ENCODE measurements at regions not wholly inside any gene's neighbourhood (a gene's known extent, or its start where the extent isn't known, plus 50 kb on each side); places are given as distances from the start of the nearest gene placed in this dataset.

- no peak for DNase-seq (ENCODE audit: low read depth)
- H3K9me3 ChIP-seq (ENCODE audit: control insufficient read depth, low read length) = no peaks in the 10 kb centered on the region
Measured at GRCh38 chr7:89994483-89994882, 159.8 kb upstream of the STEAP1 start.

GRCh38 chr7:89998554-89998953 is 155.7 kb upstream of the STEAP1 start:
- Histone ChIP-seq H3K4me1 (ENCODE audit: control insufficient read depth, insufficient read depth, low read length) (no peaks in the 10 kb centered on the region), H3K9me3 (ENCODE audit: control insufficient read depth, low read length) (no peaks in the 10 kb centered on the region), H3K36me3 (ENCODE audit: control insufficient read depth, insufficient read depth, low read length, severe bottlenecking) (no peaks in the 10 kb centered on the region), H3K9ac (ENCODE audit: low read length) (no peak overlapping the region), H3K27me3 (replicated peaks; ENCODE audit: control insufficient read depth, insufficient read depth, low read length) (no peaks in the 10 kb centered on the region), H3K4me3 (ENCODE audit: low read length) (no peak overlapping the region)
- DNase-seq (ENCODE audit: low read depth) = no peak

More at GRCh38 chr7:89994483-89994882, 159.8 kb upstream of the STEAP1 start:
- H3K27me3 ChIP-seq (replicated peaks; ENCODE audit: control insufficient read depth, insufficient read depth, low read length) = no peaks in the 10 kb centered on the region
- H3K36me3 ChIP-seq (ENCODE audit: control insufficient read depth, insufficient read depth, low read length, severe bottlenecking) = no peaks in the 10 kb centered on the region
- no peak overlapping the region for H3K9ac ChIP-seq (ENCODE audit: low read length)
- no peaks in the 10 kb centered on the region for H3K4me1 ChIP-seq (ENCODE audit: control insufficient read depth, insufficient read depth, low read length)
- H3K4me3 ChIP-seq (ENCODE audit: low read length) = no peak overlapping the region

GRCh38 chr7:90005836-90006235 is 148.4 kb upstream of the STEAP1 start:
- Histone ChIP-seq H3K36me3 (ENCODE audit: control insufficient read depth, insufficient read depth, low read length, severe bottlenecking) (no peaks in the 10 kb centered on the region), H3K4me3 (ENCODE audit: low read length) (no peak overlapping the region), H3K27me3 (replicated peaks; ENCODE audit: control insufficient read depth, insufficient read depth, low read length) (no peaks in the 10 kb centered on the region), H3K9me3 (ENCODE audit: control insufficient read depth, low read length) (no peaks in the 10 kb centered on the region), H3K4me1 (ENCODE audit: control insufficient read depth, insufficient read depth, low read length) (no peaks in the 10 kb centered on the region), H3K9ac (ENCODE audit: low read length) (no peak overlapping the region)
- no peak for DNase-seq (ENCODE audit: low read depth)

- H3K9ac ChIP-seq (ENCODE audit: low read length) = no peak overlapping the region
- no peaks in the 10 kb centered on the region for H3K4me1 ChIP-seq (ENCODE audit: control insufficient read depth, insufficient read depth, low read length)
- H3K27me3 ChIP-seq (replicated peaks; ENCODE audit: control insufficient read depth, insufficient read depth, low read length) = no peaks in the 10 kb centered on the region
- H3K36me3 ChIP-seq (ENCODE audit: control insufficient read depth, insufficient read depth, low read length, severe bottlenecking) = no peaks in the 10 kb centered on the region
- H3K4me3 ChIP-seq (ENCODE audit: low read length) = no peak overlapping the region
- DNase-seq (ENCODE audit: low read depth) = no peak
- H3K9me3 ChIP-seq (ENCODE audit: control insufficient read depth, low read length) = no peaks in the 10 kb centered on the region
Measured at GRCh38 chr7:90007001-90007654, 147.1 kb upstream of the STEAP1 start.

DNA sequence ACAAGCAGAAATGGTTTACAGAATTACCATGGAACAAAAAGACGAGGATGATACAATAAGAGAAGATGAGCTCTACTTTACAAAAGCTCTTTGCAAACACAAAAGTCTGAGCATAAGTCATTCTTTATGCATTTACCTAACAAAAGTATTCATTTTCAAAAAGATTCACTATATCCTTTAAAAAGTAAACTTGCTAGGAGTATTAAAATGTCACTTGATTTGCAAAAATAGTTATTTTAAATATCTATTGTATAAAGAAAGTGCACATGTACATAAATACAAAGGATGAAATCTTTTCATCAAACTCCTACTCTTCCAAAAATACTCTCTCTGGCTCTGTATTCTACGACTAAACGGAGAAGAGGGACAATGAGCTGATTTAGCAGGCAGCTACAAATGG is 146.4 kb upstream of the STEAP1 start:
- H3K9me3 ChIP-seq (ENCODE audit: control insufficient read depth, low read length) = no peaks in the 10 kb centered on the region
- no peaks in the 10 kb centered on the region for H3K4me1 ChIP-seq (ENCODE audit: control insufficient read depth, insufficient read depth, low read length)
- no peak overlapping the region for H3K4me3 ChIP-seq (ENCODE audit: low read length)
- H3K36me3 ChIP-seq (ENCODE audit: control insufficient read depth, insufficient read depth, low read length, severe bottlenecking) = no peaks in the 10 kb centered on the region
- H3K9ac ChIP-seq (ENCODE audit: low read length) = no peak overlapping the region
- DNase-seq (ENCODE audit: low read depth) = no peak
- H3K27me3 ChIP-seq (replicated peaks; ENCODE audit: control insufficient read depth, insufficient read depth, low read length) = no peaks in the 10 kb centered on the region

GRCh38 chr7:90022213-90022612 is 132.1 kb upstream of the STEAP1 start:
- H3K4me1 ChIP-seq (ENCODE audit: control insufficient read depth, insufficient read depth, low read length) = no peaks in the 10 kb centered on the region

DNA sequence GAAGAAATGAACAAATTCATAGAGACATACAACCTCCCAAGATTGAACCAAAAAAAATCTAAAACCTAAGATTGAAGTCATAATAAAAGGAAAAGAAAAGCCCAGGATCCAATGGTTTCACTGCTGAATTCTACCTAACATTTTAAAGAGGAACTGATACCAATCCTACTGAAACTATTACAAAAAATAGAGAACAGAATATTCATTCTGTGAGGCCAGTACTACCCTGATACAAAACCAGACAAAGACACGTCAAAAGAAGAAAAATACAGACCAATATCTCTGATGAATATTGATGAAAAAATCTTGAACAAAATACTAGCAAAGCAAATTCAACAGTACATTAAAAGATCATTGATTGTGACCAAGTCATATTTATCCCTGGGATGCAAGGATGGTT is 128.5 kb upstream of the STEAP1 start:
- Histone ChIP-seq H3K4me3 (ENCODE audit: low read length) (no peak overlapping the region), H3K9me3 (ENCODE audit: control insufficient read depth, low read length) (no peaks in the 10 kb centered on the region), H3K27me3 (replicated peaks; ENCODE audit: control insufficient read depth, insufficient read depth, low read length) (no peaks in the 10 kb centered on the region), H3K4me1 (ENCODE audit: control insufficient read depth, insufficient read depth, low read length) (no peaks in the 10 kb centered on the region), H3K36me3 (ENCODE audit: control insufficient read depth, insufficient read depth, low read length, severe bottlenecking) (no peaks in the 10 kb centered on the region), H3K9ac (ENCODE audit: low read length) (no peak overlapping the region)
- DNase-seq (ENCODE audit: low read depth) = no peak

More at GRCh38 chr7:90022213-90022612, 132.1 kb upstream of the STEAP1 start:
- DNase-seq (ENCODE audit: low read depth) = no peak
- H3K27me3 ChIP-seq (replicated peaks; ENCODE audit: control insufficient read depth, insufficient read depth, low read length) = no peaks in the 10 kb centered on the region
- H3K9me3 ChIP-seq (ENCODE audit: control insufficient read depth, low read length) = no peaks in the 10 kb centered on the region
- H3K9ac ChIP-seq (ENCODE audit: low read length) = no peak overlapping the region
- no peak overlapping the region for H3K4me3 ChIP-seq (ENCODE audit: low read length)
- H3K36me3 ChIP-seq (ENCODE audit: control insufficient read depth, insufficient read depth, low read length, severe bottlenecking) = no peaks in the 10 kb centered on the region

DNA sequence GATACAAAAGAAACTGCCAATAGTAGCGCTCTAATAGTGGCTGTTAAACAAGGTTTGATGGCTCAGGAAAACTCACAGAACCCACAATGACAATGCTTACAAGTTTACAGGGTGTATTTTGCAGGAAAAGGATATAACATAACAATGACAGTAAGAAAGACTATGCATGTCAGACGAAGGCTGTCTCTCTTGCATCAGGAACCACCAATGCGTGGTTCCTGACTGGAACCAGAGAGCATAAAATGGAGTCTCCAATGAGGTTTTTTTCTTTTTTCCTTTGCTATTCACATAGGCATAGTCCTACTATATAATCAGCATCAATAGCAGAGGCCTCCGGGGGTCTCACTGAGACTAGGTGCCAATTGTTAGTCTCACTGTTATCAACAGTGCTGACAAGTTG is 120.4 kb upstream of the STEAP1 start:
- no peaks in the 10 kb centered on the region for H3K9me3 ChIP-seq (ENCODE audit: control insufficient read depth, low read length)
- no peaks in the 10 kb centered on the region for H3K27me3 ChIP-seq (replicated peaks; ENCODE audit: control insufficient read depth, insufficient read depth, low read length)
- DNase-seq (ENCODE audit: low read depth) = no peak
- no peaks in the 10 kb centered on the region for H3K36me3 ChIP-seq (ENCODE audit: control insufficient read depth, insufficient read depth, low read length, severe bottlenecking)
- H3K9ac ChIP-seq (ENCODE audit: low read length) = no peak overlapping the region
- H3K4me3 ChIP-seq (ENCODE audit: low read length) = no peak overlapping the region
- no peaks in the 10 kb centered on the region for H3K4me1 ChIP-seq (ENCODE audit: control insufficient read depth, insufficient read depth, low read length)

GRCh38 chr7:90053094-90053493 is 101.2 kb upstream of the STEAP1 start:
- H3K9ac ChIP-seq (ENCODE audit: low read length) = no peak overlapping the region
- no peaks in the 10 kb centered on the region for H3K9me3 ChIP-seq (ENCODE audit: control insufficient read depth, low read length)
- no peaks in the 10 kb centered on the region for H3K4me1 ChIP-seq (ENCODE audit: control insufficient read depth, insufficient read depth, low read length)
- H3K36me3 ChIP-seq (ENCODE audit: control insufficient read depth, insufficient read depth, low read length, severe bottlenecking) = no peaks in the 10 kb centered on the region
- no peak overlapping the region for H3K4me3 ChIP-seq (ENCODE audit: low read length)
- H3K27me3 ChIP-seq (replicated peaks; ENCODE audit: control insufficient read depth, insufficient read depth, low read length) = no peaks in the 10 kb centered on the region
- DNase-seq (ENCODE audit: low read depth) = no peak

- no peak overlapping the region for H3K9ac ChIP-seq (ENCODE audit: low read length)
- no peak overlapping the region for H3K4me3 ChIP-seq (ENCODE audit: low read length)
- H3K27me3 ChIP-seq (replicated peaks; ENCODE audit: control insufficient read depth, insufficient read depth, low read length) = peaks cover 12% of the 10 kb centered on the region
- H3K4me1 ChIP-seq (ENCODE audit: control insufficient read depth, insufficient read depth, low read length) = no peaks in the 10 kb centered on the region
- H3K36me3 ChIP-seq (ENCODE audit: control insufficient read depth, insufficient read depth, low read length, severe bottlenecking) = no peaks in the 10 kb centered on the region
- DNase-seq (ENCODE audit: low read depth) = no peak
- H3K9me3 ChIP-seq (ENCODE audit: control insufficient read depth, low read length) = no peaks in the 10 kb centered on the region
Measured at GRCh38 chr7:90061077-90061476, 93.2 kb upstream of the STEAP1 start.

DNA sequence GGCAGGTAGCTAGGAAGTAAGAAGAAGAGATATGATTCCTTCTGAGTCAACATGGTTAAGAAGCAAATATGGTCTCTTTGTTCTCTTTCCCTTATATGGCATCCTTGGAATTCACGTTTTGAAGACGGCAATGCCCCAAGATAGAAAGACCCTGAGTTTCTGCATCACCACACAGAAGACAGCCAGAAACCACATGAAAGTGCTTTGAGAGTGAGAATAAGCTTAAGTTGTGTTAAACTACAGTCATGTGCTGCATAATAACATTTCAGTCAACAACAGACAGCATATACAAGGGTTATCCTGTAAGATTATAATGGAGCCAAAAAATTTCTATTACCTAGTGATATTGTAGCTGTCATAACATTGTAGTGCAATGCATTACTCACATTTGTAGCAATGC is 89.9 kb upstream of the STEAP1 start:
- Histone ChIP-seq H3K4me3 (ENCODE audit: low read length) (no peak overlapping the region), H3K4me1 (ENCODE audit: control insufficient read depth, insufficient read depth, low read length) (no peaks in the 10 kb centered on the region), H3K9me3 (ENCODE audit: control insufficient read depth, low read length) (no peaks in the 10 kb centered on the region), H3K36me3 (ENCODE audit: control insufficient read depth, insufficient read depth, low read length, severe bottlenecking) (no peaks in the 10 kb centered on the region), H3K9ac (ENCODE audit: low read length) (no peak overlapping the region), H3K27me3 (replicated peaks; ENCODE audit: control insufficient read depth, insufficient read depth, low read length) (peaks cover 12% of the 10 kb centered on the region)
- DNase-seq (ENCODE audit: low read depth) = no peak

DNA sequence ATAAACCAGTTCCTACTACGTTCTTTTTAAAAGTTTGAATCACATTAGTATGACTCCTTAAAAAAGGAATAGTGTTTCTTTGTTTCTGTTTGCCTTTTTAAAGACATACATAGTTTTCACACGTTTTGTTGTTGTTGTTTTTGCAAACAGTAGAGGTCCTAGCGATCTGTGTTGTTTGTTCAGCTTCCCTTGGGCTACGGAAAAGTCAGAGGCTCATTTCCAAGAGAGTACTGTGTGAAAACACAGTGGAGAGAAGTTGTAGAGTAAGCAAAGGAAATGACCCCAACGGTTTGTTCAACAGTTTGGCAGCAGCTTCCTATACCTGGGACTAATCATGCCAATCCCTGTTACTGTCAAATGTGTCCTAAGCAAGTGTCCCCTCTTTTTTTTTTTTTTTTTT is 87.1 kb upstream of the STEAP1 start:
- Histone ChIP-seq H3K4me3 (ENCODE audit: low read length) (no peak overlapping the region), H3K4me1 (ENCODE audit: control insufficient read depth, insufficient read depth, low read length) (no peaks in the 10 kb centered on the region), H3K9ac (ENCODE audit: low read length) (no peak overlapping the region), H3K9me3 (ENCODE audit: control insufficient read depth, low read length) (no peaks in the 10 kb centered on the region), H3K36me3 (ENCODE audit: control insufficient read depth, insufficient read depth, low read length, severe bottlenecking) (no peaks in the 10 kb centered on the region), H3K27me3 (replicated peaks; ENCODE audit: control insufficient read depth, insufficient read depth, low read length) (no peaks in the 10 kb centered on the region)
- DNase-seq (ENCODE audit: low read depth) = no peak
